Natural killer cell (primary cell): ENCODE measurements at regions not wholly inside any gene's neighbourhood (a gene's known extent, or its start where the extent isn't known, plus 50 kb on each side); places are given as distances from the start of the nearest gene placed in this dataset.
A peak's percentile ranks its signal among the peaks of the same experiment; 100 is the strongest.

ENCODE experiments used
- ATAC-seq, 3 donors: fragments of 150-1000 bp in 2 of 3; fragments of 200-7000 bp in 1 of 3; cut with Tn5 transposase; 1 replicate in 1 of 3; 2 replicates in 2 of 3; pipeline ENCODE4 v1.10.0; 2021; ENCODE audit warnings: mild to moderate bottlenecking in 2 of 3, moderate library complexity in 2 of 3
- DNase-seq, 2 donors: peaks; one replicate each; pipeline versions ENCODE4 v3.0.0 to v3.0.0-alpha.2; 2013 to 2021; ENCODE audit warnings: mixed read lengths in 1 of 2
- H3K27ac ChIP-seq: one replicate; pipeline ENCODE4 v1.5.1; 2013; ENCODE audit warnings: mild to moderate bottlenecking, low read length
- H3K27me3 ChIP-seq: one replicate; pipeline ENCODE4 v1.6.1; 2013; ENCODE audit warnings: low read length; ENCODE audit not compliant: control insufficient read depth, insufficient read depth
- H3K36me3 ChIP-seq: one replicate; pipeline ENCODE4 v1.6.1; 2013; ENCODE audit warnings: low read length; ENCODE audit not compliant: control insufficient read depth, insufficient read depth
- H3K4me1 ChIP-seq: one replicate; pipeline ENCODE4 v1.6.1; 2013; ENCODE audit warnings: low read length; ENCODE audit not compliant: control insufficient read depth, insufficient read depth
- H3K4me3 ChIP-seq: one replicate; pipeline ENCODE4 v1.5.1; 2013; ENCODE audit warnings: low read length
- H3K9me3 ChIP-seq: one replicate; pipeline ENCODE4 v1.6.1; 2013; ENCODE audit warnings: low read length; ENCODE audit not compliant: control insufficient read depth, insufficient read depth
- H3K27ac Mint-ChIP-seq, 2 donors: one replicate each; pipeline ENCODE4 v1.8.0; 2022; ENCODE audit warnings: mild to moderate bottlenecking in 2 of 2, mixed read lengths in 2 of 2, moderate library complexity in 1 of 2
- H3K27me3 Mint-ChIP-seq, 2 donors: one replicate each; pipeline ENCODE4 v1.8.0; 2022; ENCODE audit warnings: low read depth in 2 of 2, mixed read lengths in 2 of 2
- H3K36me3 Mint-ChIP-seq: one replicate; pipeline ENCODE4 v1.8.0; 2022; ENCODE audit warnings: mixed read lengths
- H3K4me1 Mint-ChIP-seq, 2 donors: one replicate each; pipeline ENCODE4 v1.8.0; 2022; ENCODE audit warnings: mixed read lengths in 2 of 2
- H3K4me3 Mint-ChIP-seq: one replicate; pipeline ENCODE4 v1.8.0; 2022; ENCODE audit warnings: mild to moderate bottlenecking, moderate library complexity, mixed read lengths
- H3K9me3 Mint-ChIP-seq, 2 donors: one replicate each; pipeline ENCODE4 v1.8.0; 2022; ENCODE audit warnings: mixed read lengths in 2 of 2
- WGBS: methylation state at CpG from one replicate; pipeline ENCODE4 v1.1.7; 2013; ENCODE audit warnings: missing lambda C conversion rate; ENCODE audit not compliant: insufficient coverage; 5-methylcytosine and 5-hydroxymethylcytosine counted together
- intact Hi-C: fragments of 100-400 bp; cut with micrococcal nuclease; formaldehyde crosslinking; loops from one replicate; pipeline ENCODE4 v1.14.2; 2022
- TF ChIP-seq, protein P1 (sequence below): fragments of 200-600 bp; IDR thresholded peaks from one replicate; pipeline ENCODE4 v1.8.0; 2022; ENCODE audit warnings: antibody characterized with exemption

DNA sequence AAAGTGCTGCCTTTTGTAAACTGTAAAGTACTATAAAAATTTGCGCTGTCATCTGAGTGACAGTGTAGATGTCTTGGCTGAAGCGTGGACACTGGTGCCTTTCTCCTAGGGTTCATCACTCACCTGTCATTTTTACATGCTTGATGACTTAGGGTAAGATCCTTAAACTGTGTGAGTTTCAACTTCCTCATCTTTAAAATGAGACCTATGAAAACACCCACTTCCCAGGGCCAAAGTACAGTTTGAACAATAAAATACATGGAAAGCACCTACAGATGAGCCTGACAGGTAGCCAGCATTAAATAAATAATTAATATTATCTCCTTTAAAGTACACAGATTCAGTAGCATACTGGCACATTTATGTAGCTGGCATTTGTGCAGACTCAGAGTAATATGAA is 309.9 kb downstream of the CHRM3 start:
- Histone ChIP-seq H3K36me3 (no peaks in the 10 kb centered on the region), H3K27me3 (no peaks in the 10 kb centered on the region), H3K9me3 (no peaks in the 10 kb centered on the region), H3K4me3 (no peak overlapping the region), H3K27ac (no peak overlapping the region), H3K4me1 (no peaks in the 10 kb centered on the region)
- intact Hi-C loops, result no loop called here
- no peak for ATAC-seq
- 73% methylated on average over 2 of the region's 2 CpGs for WGBS
- TF ChIP-seq, protein P1, sequence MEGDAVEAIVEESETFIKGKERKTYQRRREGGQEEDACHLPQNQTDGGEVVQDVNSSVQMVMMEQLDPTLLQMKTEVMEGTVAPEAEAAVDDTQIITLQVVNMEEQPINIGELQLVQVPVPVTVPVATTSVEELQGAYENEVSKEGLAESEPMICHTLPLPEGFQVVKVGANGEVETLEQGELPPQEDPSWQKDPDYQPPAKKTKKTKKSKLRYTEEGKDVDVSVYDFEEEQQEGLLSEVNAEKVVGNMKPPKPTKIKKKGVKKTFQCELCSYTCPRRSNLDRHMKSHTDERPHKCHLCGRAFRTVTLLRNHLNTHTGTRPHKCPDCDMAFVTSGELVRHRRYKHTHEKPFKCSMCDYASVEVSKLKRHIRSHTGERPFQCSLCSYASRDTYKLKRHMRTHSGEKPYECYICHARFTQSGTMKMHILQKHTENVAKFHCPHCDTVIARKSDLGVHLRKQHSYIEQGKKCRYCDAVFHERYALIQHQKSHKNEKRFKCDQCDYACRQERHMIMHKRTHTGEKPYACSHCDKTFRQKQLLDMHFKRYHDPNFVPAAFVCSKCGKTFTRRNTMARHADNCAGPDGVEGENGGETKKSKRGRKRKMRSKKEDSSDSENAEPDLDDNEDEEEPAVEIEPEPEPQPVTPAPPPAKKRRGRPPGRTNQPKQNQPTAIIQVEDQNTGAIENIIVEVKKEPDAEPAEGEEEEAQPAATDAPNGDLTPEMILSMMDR, result no peak
- no peak overlapping the region for H3K4me3 Mint-ChIP-seq
- H3K27me3 Mint-ChIP-seq, result no peaks in the 10 kb centered on the region
- H3K9me3 Mint-ChIP-seq, result peaks cover 2% of the 10 kb centered on the region in 2 donors
- no peak overlapping the region for H3K27ac Mint-ChIP-seq
- H3K4me1 Mint-ChIP-seq, result no peaks in the 10 kb centered on the region
- DNase-seq, result no peak
- H3K36me3 Mint-ChIP-seq, result no peaks in the 10 kb centered on the region

DNA sequence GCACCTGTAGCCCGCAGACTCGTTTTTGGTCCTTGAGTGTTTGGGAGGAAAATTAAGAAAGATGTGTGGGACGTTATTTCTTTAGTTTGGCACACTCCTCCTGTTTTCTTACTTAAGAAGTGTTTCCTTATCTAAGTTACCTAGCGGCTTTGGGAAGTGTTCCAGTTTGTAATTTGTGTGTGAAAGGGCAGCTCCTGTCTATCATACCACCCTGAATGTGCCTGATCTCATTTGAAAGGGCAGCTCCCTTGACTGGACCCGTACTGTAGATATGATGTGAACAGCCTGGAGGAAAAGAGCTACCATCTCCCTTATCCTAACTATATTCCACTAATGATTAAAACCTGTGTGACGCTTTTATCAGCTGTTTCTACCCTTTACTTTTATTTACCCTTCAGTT is 314.3 kb downstream of the CHRM3 start:
- H3K4me1 Mint-ChIP-seq, result no peaks in the 10 kb centered on the region
- H3K4me3 Mint-ChIP-seq, result no peak overlapping the region
- TF ChIP-seq, protein P1, result no peak
- Histone ChIP-seq H3K27me3 (no peaks in the 10 kb centered on the region), H3K4me3 (no peak overlapping the region), H3K4me1 (no peaks in the 10 kb centered on the region), H3K27ac (no peak overlapping the region), H3K36me3 (no peaks in the 10 kb centered on the region), H3K9me3 (no peaks in the 10 kb centered on the region)
- peaks cover 0 to 4% of the 10 kb centered on the region in 2 donors for H3K27me3 Mint-ChIP-seq
- ATAC-seq, result no peak
- H3K27ac Mint-ChIP-seq, result no peak overlapping the region
- WGBS, result 85% methylated on average over 4 of the region's 6 CpGs
- peaks cover 2% of the 10 kb centered on the region in 2 donors for H3K9me3 Mint-ChIP-seq
- DNase-seq, result no peak
- intact Hi-C loops, result no loop called here
- no peaks in the 10 kb centered on the region for H3K36me3 Mint-ChIP-seq

DNA sequence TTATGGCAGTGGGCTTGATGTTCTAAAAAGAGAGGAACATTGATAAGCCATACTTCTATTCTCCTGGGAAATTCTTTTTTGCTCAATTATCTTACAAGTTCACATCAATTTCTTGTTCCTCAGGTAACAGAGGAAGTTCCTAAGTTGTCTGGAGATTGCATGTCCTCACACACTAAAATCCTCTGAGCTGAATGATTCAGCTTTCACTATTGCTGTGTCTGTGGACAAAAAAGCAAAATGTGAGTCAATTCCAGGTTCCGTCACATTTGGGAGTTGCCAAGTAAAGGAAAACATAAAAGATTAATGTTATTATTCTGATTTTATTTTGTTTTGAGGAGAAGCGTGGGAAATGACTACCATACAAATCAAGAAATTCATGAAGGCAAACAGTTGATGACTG is 316.7 kb downstream of the CHRM3 start:
- 90% methylated on average over 2 of the region's 2 CpGs for WGBS
- H3K9me3 ChIP-seq, result no peaks in the 10 kb centered on the region
- no peak overlapping the region for H3K4me3 Mint-ChIP-seq
- no peaks in the 10 kb centered on the region for H3K36me3 ChIP-seq
- peaks cover 0 to 4% of the 10 kb centered on the region in 2 donors for H3K27me3 Mint-ChIP-seq
- TF ChIP-seq, protein P1, result no peak
- no peak overlapping the region for H3K27ac Mint-ChIP-seq
- no peak overlapping the region for H3K4me3 ChIP-seq
- H3K27me3 ChIP-seq, result no peaks in the 10 kb centered on the region
- DNase-seq (no peak), ATAC-seq (no peak)
- no peaks in the 10 kb centered on the region for H3K9me3 Mint-ChIP-seq
- H3K36me3 Mint-ChIP-seq, result no peaks in the 10 kb centered on the region
- peaks cover 0 to 2% of the 10 kb centered on the region in 2 donors for H3K4me1 Mint-ChIP-seq
- intact Hi-C loops, result no loop called here
- no peaks in the 10 kb centered on the region for H3K4me1 ChIP-seq
- H3K27ac ChIP-seq, result no peak overlapping the region

DNA sequence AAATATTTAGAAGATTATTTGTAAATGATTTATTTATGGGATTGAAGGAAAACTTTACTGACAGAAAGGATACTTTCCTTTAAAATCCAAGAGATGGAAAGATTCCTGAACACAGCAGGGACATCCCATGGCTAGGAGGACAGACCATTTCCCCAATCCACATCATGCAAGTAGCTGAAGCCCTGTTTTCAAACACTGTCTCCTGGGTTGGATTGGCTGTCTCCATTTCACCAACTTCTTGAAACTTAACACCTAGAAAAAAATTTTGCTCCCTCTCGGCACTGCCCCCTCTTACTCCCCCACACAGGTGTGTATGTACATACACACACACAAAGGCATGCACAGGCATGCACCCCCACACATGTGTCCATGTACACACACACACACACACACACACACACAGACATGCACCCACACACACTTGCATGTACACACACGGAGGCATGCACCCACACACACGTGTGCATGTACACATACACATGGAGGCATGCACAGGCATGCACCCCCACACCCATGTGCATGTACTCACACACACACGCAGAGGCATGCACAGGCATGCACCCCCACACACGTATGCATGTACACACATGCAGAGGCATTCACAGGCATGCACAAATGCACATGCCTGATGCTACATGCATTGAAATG is 320.0 kb downstream of the CHRM3 start:
- H3K4me1 Mint-ChIP-seq, result peaks cover 5 to 10% of the 10 kb centered on the region in 2 donors
- H3K4me3 ChIP-seq, result no peak overlapping the region
- H3K36me3 ChIP-seq, result no peaks in the 10 kb centered on the region
- no peaks in the 10 kb centered on the region for H3K27me3 ChIP-seq
- H3K4me1 ChIP-seq, result no peaks in the 10 kb centered on the region
- intact Hi-C loops, result no loop called here
- no peaks in the 10 kb centered on the region for H3K9me3 ChIP-seq
- H3K9me3 Mint-ChIP-seq, result no peaks in the 10 kb centered on the region
- WGBS, result 94% methylated on average over 5 of the region's 5 CpGs
- DNase-seq (no peak), ATAC-seq (peak in 1 of 3 donors; percentile 30)
- peaks cover 0 to 3% of the 10 kb centered on the region in 2 donors for H3K27me3 Mint-ChIP-seq
- H3K4me3 Mint-ChIP-seq, result no peak overlapping the region
- TF ChIP-seq, protein P1, result no peak
- no peaks in the 10 kb centered on the region for H3K36me3 Mint-ChIP-seq
- H3K27ac Mint-ChIP-seq, result no peak overlapping the region
- H3K27ac ChIP-seq, result no peak overlapping the region
